ENCODE measurements at regions not wholly inside any gene's neighbourhood (a gene's known extent, or its start where the extent isn't known, plus 50 kb on each side); places are given as distances from the start of the nearest gene placed in this dataset.

GRCh38 chr12:61043838-61044237, 1216.4 kb upstream of the USP15 start:
- TF ChIP-seq, protein P1, sequence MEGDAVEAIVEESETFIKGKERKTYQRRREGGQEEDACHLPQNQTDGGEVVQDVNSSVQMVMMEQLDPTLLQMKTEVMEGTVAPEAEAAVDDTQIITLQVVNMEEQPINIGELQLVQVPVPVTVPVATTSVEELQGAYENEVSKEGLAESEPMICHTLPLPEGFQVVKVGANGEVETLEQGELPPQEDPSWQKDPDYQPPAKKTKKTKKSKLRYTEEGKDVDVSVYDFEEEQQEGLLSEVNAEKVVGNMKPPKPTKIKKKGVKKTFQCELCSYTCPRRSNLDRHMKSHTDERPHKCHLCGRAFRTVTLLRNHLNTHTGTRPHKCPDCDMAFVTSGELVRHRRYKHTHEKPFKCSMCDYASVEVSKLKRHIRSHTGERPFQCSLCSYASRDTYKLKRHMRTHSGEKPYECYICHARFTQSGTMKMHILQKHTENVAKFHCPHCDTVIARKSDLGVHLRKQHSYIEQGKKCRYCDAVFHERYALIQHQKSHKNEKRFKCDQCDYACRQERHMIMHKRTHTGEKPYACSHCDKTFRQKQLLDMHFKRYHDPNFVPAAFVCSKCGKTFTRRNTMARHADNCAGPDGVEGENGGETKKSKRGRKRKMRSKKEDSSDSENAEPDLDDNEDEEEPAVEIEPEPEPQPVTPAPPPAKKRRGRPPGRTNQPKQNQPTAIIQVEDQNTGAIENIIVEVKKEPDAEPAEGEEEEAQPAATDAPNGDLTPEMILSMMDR (IDR thresholded peaks at IDR 0.05): no peak
- TF ChIP-seq POLR2AphosphoS5 (IDR thresholded peaks at IDR 0.05) (no peak), POLR2A (IDR thresholded peaks at IDR 0.05) (no peak), EP300 (IDR thresholded peaks at IDR 0.05) (no peak)
